ENCODE measurements at regions not wholly inside any gene's neighbourhood (a gene's known extent, or its start where the extent isn't known, plus 50 kb on each side); places are given as distances from the start of the nearest gene placed in this dataset.

DNA sequence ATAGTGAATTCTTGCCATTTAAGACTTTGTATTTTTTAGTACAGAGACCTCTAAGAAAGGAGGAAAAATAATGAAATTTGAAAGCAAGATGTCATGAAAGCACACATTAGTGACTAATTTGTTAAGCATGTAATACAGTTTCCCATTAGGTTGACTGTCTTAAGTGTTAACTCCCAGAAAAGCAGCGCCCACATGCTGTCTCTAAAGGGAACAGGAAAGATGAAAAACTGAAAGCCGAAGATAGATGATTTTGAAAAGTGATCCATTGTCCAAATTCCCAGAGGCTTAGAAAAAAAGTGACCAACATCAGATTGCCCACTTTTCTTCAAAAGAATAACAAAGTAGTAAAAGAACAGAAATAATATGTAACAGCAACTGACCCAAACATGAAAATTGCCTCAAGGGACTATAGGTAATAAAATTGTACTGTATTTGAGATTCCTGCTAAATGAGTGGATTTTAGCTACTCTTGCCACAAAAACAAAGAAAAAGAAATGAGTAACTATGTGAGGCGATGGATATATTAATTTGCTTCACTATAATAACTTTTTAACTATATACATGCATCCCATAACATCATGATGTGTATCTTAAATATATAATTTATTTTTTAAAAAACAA is 83.2 kb upstream of the OGFRL1 start:
- no peak for TF ChIP-seq POLR2A (IDR thresholded peaks at IDR 0.05)
- TF ChIP-seq, protein P1, sequence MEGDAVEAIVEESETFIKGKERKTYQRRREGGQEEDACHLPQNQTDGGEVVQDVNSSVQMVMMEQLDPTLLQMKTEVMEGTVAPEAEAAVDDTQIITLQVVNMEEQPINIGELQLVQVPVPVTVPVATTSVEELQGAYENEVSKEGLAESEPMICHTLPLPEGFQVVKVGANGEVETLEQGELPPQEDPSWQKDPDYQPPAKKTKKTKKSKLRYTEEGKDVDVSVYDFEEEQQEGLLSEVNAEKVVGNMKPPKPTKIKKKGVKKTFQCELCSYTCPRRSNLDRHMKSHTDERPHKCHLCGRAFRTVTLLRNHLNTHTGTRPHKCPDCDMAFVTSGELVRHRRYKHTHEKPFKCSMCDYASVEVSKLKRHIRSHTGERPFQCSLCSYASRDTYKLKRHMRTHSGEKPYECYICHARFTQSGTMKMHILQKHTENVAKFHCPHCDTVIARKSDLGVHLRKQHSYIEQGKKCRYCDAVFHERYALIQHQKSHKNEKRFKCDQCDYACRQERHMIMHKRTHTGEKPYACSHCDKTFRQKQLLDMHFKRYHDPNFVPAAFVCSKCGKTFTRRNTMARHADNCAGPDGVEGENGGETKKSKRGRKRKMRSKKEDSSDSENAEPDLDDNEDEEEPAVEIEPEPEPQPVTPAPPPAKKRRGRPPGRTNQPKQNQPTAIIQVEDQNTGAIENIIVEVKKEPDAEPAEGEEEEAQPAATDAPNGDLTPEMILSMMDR (IDR thresholded peaks at IDR 0.05): no peak

Measured in uterus (tissue), 2 donors.